Renal cortical epithelial cell (primary cell): ENCODE measurements at regions not wholly inside any gene's neighbourhood (a gene's known extent, or its start where the extent isn't known, plus 50 kb on each side); places are given as distances from the start of the nearest gene placed in this dataset.

Source experiments
- DNase-seq: peaks from one replicate; pipeline ENCODE4 v3.0.0-alpha.2; 2011; ENCODE audit warnings: low read depth

DNA sequence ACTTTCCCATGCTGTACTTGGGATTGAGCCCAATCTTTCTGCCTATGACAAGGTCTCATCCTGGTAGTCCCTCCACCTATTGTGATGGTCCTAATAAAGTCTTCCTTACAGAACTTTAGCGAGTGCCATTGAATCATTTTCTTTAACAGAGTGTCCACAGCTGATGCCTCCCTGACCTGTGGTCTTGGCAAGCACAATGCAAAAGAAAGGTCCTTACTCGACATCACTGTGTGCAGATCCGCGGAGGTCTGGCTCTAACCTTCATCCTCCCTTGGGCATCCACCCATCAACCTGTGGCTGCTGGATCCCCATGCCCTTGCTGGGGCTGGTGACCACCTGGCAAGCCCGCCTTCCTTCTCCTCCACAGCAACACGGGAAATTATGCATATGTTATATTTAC is 1203.9 kb downstream of the TBC1D22A start:
- no peak for DNase-seq

DNA sequence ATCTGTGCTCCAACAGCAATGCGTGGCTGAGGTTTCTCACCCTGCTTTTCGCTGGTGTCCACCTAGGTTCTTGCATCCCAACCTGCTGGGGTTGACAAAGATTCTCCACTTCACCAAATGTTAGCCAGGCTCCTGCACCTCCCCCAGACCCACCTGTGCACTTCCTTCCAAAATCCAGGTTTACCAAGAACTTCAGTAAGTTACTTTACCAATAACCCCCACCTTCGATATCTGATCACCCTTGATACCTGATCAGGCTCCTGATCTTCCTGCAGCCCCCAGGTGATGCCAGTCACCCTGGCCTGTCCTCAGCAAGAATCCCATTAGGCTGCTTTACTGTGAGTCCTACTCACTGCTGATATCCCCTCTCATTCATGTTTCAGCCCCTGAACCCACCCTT is 1203.4 kb downstream of the TBC1D22A start:
- DNase-seq = no peak

GRCh38 chr22:47965066-47965465 is 1202.6 kb downstream of the TBC1D22A start:
- no peak for DNase-seq

DNA sequence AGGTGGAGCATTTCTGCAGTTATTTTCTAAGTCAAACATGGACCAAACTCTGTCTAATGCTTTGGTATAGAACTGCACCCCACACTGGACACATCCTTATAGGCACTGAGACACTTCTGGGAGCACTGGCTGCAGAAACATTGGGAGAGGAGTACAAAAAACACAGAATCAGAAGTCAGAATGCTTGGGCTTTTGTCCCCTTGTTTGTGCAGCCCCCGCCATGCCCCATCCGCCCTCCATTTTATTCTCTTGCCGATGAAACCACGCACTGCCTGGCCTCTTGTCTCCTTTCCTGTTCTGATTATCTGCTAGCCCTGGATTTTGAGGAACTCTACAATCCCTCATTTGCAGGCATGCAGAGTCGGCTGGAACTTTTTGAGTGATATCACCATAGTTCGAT is 1201.2 kb downstream of the TBC1D22A start:
- no peak for DNase-seq

DNA sequence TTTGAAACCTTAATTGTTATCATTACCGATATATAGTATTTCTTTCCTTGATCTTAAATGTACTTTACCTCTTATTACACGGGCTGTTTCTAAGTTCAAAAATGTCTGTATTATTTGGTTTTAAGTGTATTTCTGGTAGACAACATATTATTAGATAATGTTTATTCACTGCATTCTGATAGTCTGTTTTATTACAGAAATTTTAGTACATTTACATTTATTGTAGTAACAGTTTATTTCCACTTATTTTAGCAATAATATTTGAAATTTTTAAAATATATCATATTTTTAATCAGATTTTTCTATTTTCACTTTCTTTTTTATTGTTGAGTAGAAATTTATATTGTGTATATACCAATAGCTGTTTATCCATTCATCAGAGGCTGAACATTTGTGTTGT is 1195.2 kb downstream of the TBC1D22A start:
- no peak for DNase-seq

- no peak for DNase-seq
Measured at GRCh38 chr22:47954107-47954506, 1191.7 kb downstream of the TBC1D22A start.

GRCh38 chr22:47944941-47945340 is 1182.5 kb downstream of the TBC1D22A start:
- DNase-seq = no peak

- DNase-seq = no peak
Measured at GRCh38 chr22:47943729-47944700, 1181.6 kb downstream of the TBC1D22A start.

DNA sequence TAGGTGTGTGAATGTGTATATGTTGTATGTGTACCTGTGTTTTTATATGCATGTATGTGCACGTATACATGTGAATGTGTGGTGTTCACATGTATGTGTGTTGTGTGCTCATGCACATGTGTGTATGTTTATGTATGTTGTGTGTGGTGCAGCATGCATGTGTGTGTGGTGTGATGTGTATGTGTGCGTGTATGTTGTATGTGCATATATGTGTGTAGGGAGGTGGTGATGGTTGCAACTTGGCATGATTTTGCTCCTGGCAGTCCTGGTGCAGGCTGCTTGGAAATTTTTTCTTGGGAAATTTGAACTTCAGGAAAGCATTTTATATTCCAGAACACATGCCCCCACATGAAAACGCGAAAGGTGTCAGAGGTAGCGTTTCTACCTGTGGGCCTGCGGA is 1177.8 kb downstream of the TBC1D22A start:
- DNase-seq = no peak

GRCh38 chr22:47933891-47934290 is 1171.4 kb downstream of the TBC1D22A start:
- no peak for DNase-seq

- no peak for DNase-seq
Measured at GRCh38 chr22:47933226-47933625, 1170.8 kb downstream of the TBC1D22A start.

GRCh38 chr22:47929646-47930185 is 1167.3 kb downstream of the TBC1D22A start:
- no peak for DNase-seq

DNA sequence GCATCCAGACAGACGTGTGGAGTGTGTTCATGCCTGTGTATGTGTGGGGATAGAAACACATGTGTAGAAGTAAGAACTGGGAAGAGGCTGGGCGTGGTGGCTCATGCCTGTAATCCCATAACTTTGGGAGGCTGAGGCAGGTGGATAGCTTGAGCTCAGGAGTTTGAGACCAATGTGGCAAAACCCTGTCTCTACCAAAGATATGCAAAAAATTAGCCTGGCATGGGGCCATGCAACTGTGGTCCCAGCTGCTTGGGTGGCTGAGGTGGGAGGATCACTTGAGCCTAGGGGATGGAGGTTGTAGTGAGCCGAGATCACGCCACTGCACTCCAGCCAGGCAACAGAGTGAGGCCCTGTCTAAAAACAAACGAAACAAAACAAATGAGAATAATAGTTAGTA is 1166.6 kb downstream of the TBC1D22A start:
- DNase-seq = no peak

GRCh38 chr22:47928631-47929030 is 1166.2 kb downstream of the TBC1D22A start:
- no peak for DNase-seq

DNA sequence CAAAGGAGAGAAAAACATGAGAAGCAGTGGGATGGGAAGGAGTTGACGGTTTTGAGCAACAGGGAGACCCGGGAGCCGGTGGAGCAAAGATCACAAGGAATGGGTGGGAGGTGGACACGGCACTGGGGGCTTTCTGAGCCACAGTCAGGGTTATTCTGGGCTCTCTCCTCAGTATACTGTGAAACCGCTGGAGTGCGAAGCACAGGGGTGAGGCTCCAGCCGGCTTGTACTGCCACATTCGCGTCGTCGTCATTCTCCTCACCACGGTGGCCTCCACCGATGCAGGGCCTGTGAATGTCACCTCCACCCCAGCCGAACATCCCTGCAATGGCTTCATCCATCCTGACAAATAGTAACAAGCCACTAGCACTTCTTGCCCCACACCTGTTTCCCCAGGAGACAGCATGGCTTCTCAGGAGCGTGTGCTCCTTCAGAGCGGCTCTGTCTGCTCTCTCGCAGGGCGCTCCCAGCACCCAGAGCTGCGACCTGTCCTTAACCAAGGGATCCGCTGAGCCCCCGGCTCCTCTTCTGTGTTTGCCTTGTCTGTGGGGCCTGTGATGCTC is 1165.3 kb downstream of the TBC1D22A start:
- DNase-seq = no peak

DNA sequence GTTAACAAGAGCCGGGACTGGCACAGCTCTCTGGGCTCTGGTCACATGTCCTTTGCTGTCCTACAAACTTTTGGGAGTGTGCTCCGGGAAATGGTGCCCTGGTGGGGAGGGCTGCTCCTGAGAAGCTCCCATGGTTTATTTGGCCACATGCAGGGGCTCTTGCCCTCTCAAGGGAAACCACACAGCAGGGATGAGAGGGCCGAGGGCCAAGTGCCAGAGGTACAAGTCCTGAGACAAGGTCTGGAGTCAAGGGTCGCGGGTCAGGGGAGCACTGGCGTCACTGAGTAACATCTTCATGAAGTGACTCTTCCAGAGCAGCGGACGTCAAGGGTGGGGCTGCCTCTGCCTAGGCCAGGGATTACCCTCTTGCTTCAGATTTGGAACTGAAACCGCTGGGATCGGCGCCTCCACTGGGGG is 1160.6 kb downstream of the TBC1D22A start:
- DNase-seq = no peak

GRCh38 chr22:47921906-47922305 is 1159.5 kb downstream of the TBC1D22A start:
- no peak for DNase-seq

GRCh38 chr22:47920380-47920959 is 1158.0 kb downstream of the TBC1D22A start:
- DNase-seq = no peak

- DNase-seq = no peak
Measured at GRCh38 chr22:47919893-47920292, 1157.4 kb downstream of the TBC1D22A start.

DNA sequence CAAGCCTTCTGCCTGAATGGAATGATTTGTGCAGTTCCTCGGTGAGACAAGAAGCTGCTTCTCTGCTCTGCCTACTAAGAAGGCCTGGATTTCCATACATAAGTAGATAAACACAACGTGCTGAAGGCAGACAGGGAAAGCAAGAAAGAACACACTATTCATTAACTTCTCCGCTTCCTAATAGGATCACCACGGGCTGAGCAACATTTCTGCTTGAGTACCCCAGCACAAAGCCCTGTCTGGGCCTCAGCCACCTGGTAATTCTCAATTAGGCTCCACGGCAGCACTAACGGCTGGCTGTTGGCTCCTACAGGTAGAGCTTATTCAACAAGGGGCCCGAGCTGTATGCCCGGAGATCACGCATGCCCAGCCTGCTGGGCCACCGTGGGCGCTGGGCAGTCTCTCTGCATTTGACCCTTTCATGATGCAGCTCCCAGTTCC is 1156.6 kb downstream of the TBC1D22A start:
- DNase-seq = no peak

GRCh38 chr22:47918276-47918921 is 1155.9 kb downstream of the TBC1D22A start:
- DNase-seq = no peak

- DNase-seq = no peak
Measured at GRCh38 chr22:47914481-47915097, 1152.1 kb downstream of the TBC1D22A start.
